Uterus (tissue), 2 donors: ENCODE measurements at regions not wholly inside any gene's neighbourhood (a gene's known extent, or its start where the extent isn't known, plus 50 kb on each side); places are given as distances from the start of the nearest gene placed in this dataset.

ENCODE experiments used
- POLR2A ChIP-seq, 2 donors: fragments of 450-650 bp; IDR thresholded peaks; one replicate each; pipeline ENCODE4 v1.6.1; 2016; ENCODE audit warnings: antibody characterized with exemption in 2 of 2, mild to moderate bottlenecking in 1 of 2, moderate library complexity in 1 of 2
- TF ChIP-seq, protein P1 (sequence below), 4 experiments: fragments of 200-600 bp in 2 of 4; fragments of 450-650 bp in 2 of 4; sonication (generic) in 2 of 4; IDR thresholded peaks; one replicate each; pipeline ENCODE4 v1.5.1; 2016 to 2019; ENCODE audit warnings: antibody characterized with exemption in 4 of 4, mild to moderate bottlenecking in 2 of 4, moderate library complexity in 1 of 4

- TF ChIP-seq POLR2A (IDR thresholded peaks at IDR 0.05), result no peak
- TF ChIP-seq, protein P1, sequence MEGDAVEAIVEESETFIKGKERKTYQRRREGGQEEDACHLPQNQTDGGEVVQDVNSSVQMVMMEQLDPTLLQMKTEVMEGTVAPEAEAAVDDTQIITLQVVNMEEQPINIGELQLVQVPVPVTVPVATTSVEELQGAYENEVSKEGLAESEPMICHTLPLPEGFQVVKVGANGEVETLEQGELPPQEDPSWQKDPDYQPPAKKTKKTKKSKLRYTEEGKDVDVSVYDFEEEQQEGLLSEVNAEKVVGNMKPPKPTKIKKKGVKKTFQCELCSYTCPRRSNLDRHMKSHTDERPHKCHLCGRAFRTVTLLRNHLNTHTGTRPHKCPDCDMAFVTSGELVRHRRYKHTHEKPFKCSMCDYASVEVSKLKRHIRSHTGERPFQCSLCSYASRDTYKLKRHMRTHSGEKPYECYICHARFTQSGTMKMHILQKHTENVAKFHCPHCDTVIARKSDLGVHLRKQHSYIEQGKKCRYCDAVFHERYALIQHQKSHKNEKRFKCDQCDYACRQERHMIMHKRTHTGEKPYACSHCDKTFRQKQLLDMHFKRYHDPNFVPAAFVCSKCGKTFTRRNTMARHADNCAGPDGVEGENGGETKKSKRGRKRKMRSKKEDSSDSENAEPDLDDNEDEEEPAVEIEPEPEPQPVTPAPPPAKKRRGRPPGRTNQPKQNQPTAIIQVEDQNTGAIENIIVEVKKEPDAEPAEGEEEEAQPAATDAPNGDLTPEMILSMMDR (IDR thresholded peaks at IDR 0.05), result no peak
These were observed 1291.5 kb upstream of the B3GALT2 start for GRCh38 chr1:194477908-194478307.
